Mesendoderm (in vitro differentiated cells): ENCODE measurements at regions not wholly inside any gene's neighbourhood (a gene's known extent, or its start where the extent isn't known, plus 50 kb on each side); places are given as distances from the start of the nearest gene placed in this dataset.

Source experiments
- DNase-seq: peaks from one replicate; pipeline ENCODE4 v3.0.0; 2013
- H2AK5ac ChIP-seq: 2 replicates; pipeline ENCODE4 v1.6.1; 2013; ENCODE audit warnings: low read length, inconsistent platforms
- H2BK120ac ChIP-seq: 2 replicates; pipeline ENCODE4 v1.6.1; 2013; ENCODE audit warnings: low read depth, mild to moderate bottlenecking, low read length, moderate library complexity, mixed read lengths
- H2BK15ac ChIP-seq: replicated peaks from 2 replicates; pipeline ENCODE4 v1.6.1; 2013; ENCODE audit warnings: low read depth, mild to moderate bottlenecking, moderate library complexity
- H2BK5ac ChIP-seq: 2 replicates; pipeline ENCODE4 v1.6.1; 2013; ENCODE audit warnings: low read length, inconsistent platforms
- H3K18ac ChIP-seq: 2 replicates; pipeline ENCODE4 v1.6.1; 2013; ENCODE audit warnings: mild to moderate bottlenecking, low read length, mixed read lengths
- H3K23ac ChIP-seq: one replicate; pipeline ENCODE4 v1.6.1; 2013; ENCODE audit warnings: low read length
- H3K27ac ChIP-seq: 2 replicates; pipeline ENCODE4 v1.5.1; 2013; ENCODE audit warnings: low read depth, mild to moderate bottlenecking, inconsistent platforms, low read length, moderate library complexity
- H3K27me3 ChIP-seq: 2 replicates; pipeline ENCODE4 v1.6.1; 2013; ENCODE audit warnings: low read length, control low read depth, mild to moderate bottlenecking, inconsistent platforms; ENCODE audit not compliant: insufficient read depth, poor library complexity
- H3K36me3 ChIP-seq: 2 replicates; pipeline ENCODE4 v1.6.1; 2013; ENCODE audit warnings: low read length, inconsistent platforms; ENCODE audit not compliant: control insufficient read depth, insufficient read depth
- H3K4ac ChIP-seq: one replicate; pipeline ENCODE4 v1.6.1; 2013; ENCODE audit warnings: low read depth, mild to moderate bottlenecking, low read length, moderate library complexity
- H3K4me1 ChIP-seq: 2 replicates; pipeline ENCODE4 v1.6.1; 2013; ENCODE audit warnings: low read depth, low read length, inconsistent platforms; ENCODE audit not compliant: control insufficient read depth
- H3K4me2 ChIP-seq: 2 replicates; pipeline ENCODE4 v1.6.1; 2013; ENCODE audit warnings: low read length
- H3K4me3 ChIP-seq: 2 replicates; pipeline ENCODE4 v1.5.1; 2013; ENCODE audit warnings: mild to moderate bottlenecking, low read length
- H3K56ac ChIP-seq: one replicate; pipeline ENCODE4 v1.6.1; 2013; ENCODE audit warnings: low read length
- H3K79me1 ChIP-seq: 2 replicates; pipeline ENCODE4 v1.6.1; 2013; ENCODE audit warnings: low read length, inconsistent platforms
- H3K79me2 ChIP-seq: 2 replicates; pipeline ENCODE4 v1.6.1; 2013; ENCODE audit warnings: mild to moderate bottlenecking, low read length; ENCODE audit not compliant: control insufficient read depth, insufficient read depth
- H3K9ac ChIP-seq: 2 replicates; pipeline ENCODE4 v1.6.1; 2013; ENCODE audit warnings: low read length, inconsistent platforms
- H4K5ac ChIP-seq: one replicate; pipeline ENCODE4 v1.6.1; 2013; ENCODE audit warnings: low read length
- H4K8ac ChIP-seq: one replicate; pipeline ENCODE4 v1.6.1; 2013; ENCODE audit warnings: low read depth, mild to moderate bottlenecking, control low read depth, low read length, moderate library complexity
- WGBS: extraction: QIAGEN DNeasy Blood & Tissue Kit; methylation state at CpG from one replicate; pipeline ENCODE4 v1.1.7; 2013; ENCODE audit warnings: low lambda C conversion rate, missing lambda C conversion rate; ENCODE audit not compliant: insufficient coverage; ENCODE audit errors: extremely low coverage; 5-methylcytosine and 5-hydroxymethylcytosine counted together

GRCh38 chr7:41576166-41576565 is 126.7 kb downstream of the INHBA start:
- no CpG with 5 or more reads among the region's 3 CpGs for WGBS
- Histone ChIP-seq H4K8ac (no peak overlapping the region), H3K4me2 (no peak overlapping the region)

GRCh38 chr7:41574377-41574776 is 128.5 kb downstream of the INHBA start:
- H4K5ac ChIP-seq = no peak overlapping the region
- H3K9ac ChIP-seq = no peak overlapping the region
- no peak overlapping the region for H3K4me2 ChIP-seq
- no peaks in the 10 kb centered on the region for H3K79me2 ChIP-seq
- no peak overlapping the region for H3K23ac ChIP-seq
- H3K4ac ChIP-seq = no peak overlapping the region
- H3K18ac ChIP-seq = no peak overlapping the region
- H2BK15ac ChIP-seq = no peak overlapping the region
- H2BK120ac ChIP-seq = no peak overlapping the region
- no peak overlapping the region for H4K8ac ChIP-seq
- no peaks in the 10 kb centered on the region for H3K27me3 ChIP-seq
- no peak for DNase-seq
- no peaks in the 10 kb centered on the region for H3K36me3 ChIP-seq
- no peak overlapping the region for H2BK5ac ChIP-seq
- no peak overlapping the region for H3K27ac ChIP-seq
- H3K56ac ChIP-seq = no peak overlapping the region
- no peak overlapping the region for H3K4me3 ChIP-seq
- no peaks in the 10 kb centered on the region for H3K4me1 ChIP-seq
- H2AK5ac ChIP-seq = no peak overlapping the region
- H3K79me1 ChIP-seq = no peaks in the 10 kb centered on the region

More at GRCh38 chr7:41576166-41576565, 126.7 kb downstream of the INHBA start:
- H3K4ac ChIP-seq = no peak overlapping the region
- no peak overlapping the region for H3K9ac ChIP-seq
- no peak overlapping the region for H3K27ac ChIP-seq
- H2AK5ac ChIP-seq = no peak overlapping the region
- H3K56ac ChIP-seq = no peak overlapping the region
- no peak for DNase-seq
- H3K79me2 ChIP-seq = no peaks in the 10 kb centered on the region
- no peak overlapping the region for H2BK120ac ChIP-seq
- H4K5ac ChIP-seq = no peak overlapping the region
- no peak overlapping the region for H2BK15ac ChIP-seq
- no peak overlapping the region for H3K23ac ChIP-seq
- no peaks in the 10 kb centered on the region for H3K4me1 ChIP-seq
- no peak overlapping the region for H2BK5ac ChIP-seq
- H3K18ac ChIP-seq = no peak overlapping the region
- H3K27me3 ChIP-seq = no peaks in the 10 kb centered on the region
- no peak overlapping the region for H3K4me3 ChIP-seq
- H3K36me3 ChIP-seq = no peaks in the 10 kb centered on the region
- H3K79me1 ChIP-seq = no peaks in the 10 kb centered on the region

- Histone ChIP-seq H3K4ac (no peak overlapping the region), H3K79me1 (no peaks in the 10 kb centered on the region), H4K5ac (no peak overlapping the region), H4K8ac (no peak overlapping the region), H3K4me1 (no peaks in the 10 kb centered on the region), H2BK15ac (no peak overlapping the region), H3K27ac (no peak overlapping the region), H3K56ac (no peak overlapping the region), H2BK5ac (no peak overlapping the region), H3K9ac (no peak overlapping the region), H3K79me2 (no peaks in the 10 kb centered on the region), H3K4me3 (no peak overlapping the region), H3K27me3 (no peaks in the 10 kb centered on the region), H3K4me2 (no peak overlapping the region), H3K36me3 (no peaks in the 10 kb centered on the region), H3K23ac (no peak overlapping the region), H2AK5ac (no peak overlapping the region), H3K18ac (no peak overlapping the region), H2BK120ac (no peak overlapping the region)
- DNase-seq = no peak
- WGBS = no CpG with 5 or more reads among the region's 1 CpG
Measured at GRCh38 chr7:41573862-41574261, 129.0 kb downstream of the INHBA start.

- Histone ChIP-seq H3K56ac (no peak overlapping the region), H2AK5ac (no peak overlapping the region), H3K4me3 (no peak overlapping the region), H3K18ac (no peak overlapping the region), H2BK5ac (no peak overlapping the region), H3K4me1 (no peaks in the 10 kb centered on the region), H2BK120ac (no peak overlapping the region), H2BK15ac (no peak overlapping the region), H3K4me2 (no peak overlapping the region), H3K27ac (no peak overlapping the region), H3K79me2 (no peaks in the 10 kb centered on the region), H4K8ac (no peak overlapping the region), H3K9ac (no peak overlapping the region), H3K36me3 (no peaks in the 10 kb centered on the region), H3K27me3 (no peaks in the 10 kb centered on the region), H4K5ac (no peak overlapping the region), H3K79me1 (no peaks in the 10 kb centered on the region), H3K4ac (no peak overlapping the region), H3K23ac (no peak overlapping the region)
- DNase-seq = no peak
- WGBS = no CpG with 5 or more reads among the region's 2 CpGs
Measured at GRCh38 chr7:41573443-41573842, 129.4 kb downstream of the INHBA start.

GRCh38 chr7:41573015-41573414 is 129.9 kb downstream of the INHBA start:
- Histone ChIP-seq H3K9ac (no peak overlapping the region), H3K79me2 (no peaks in the 10 kb centered on the region), H3K4me2 (no peak overlapping the region), H3K79me1 (no peaks in the 10 kb centered on the region), H3K23ac (no peak overlapping the region), H3K4me3 (no peak overlapping the region), H3K27me3 (no peaks in the 10 kb centered on the region), H3K4ac (no peak overlapping the region), H3K36me3 (no peaks in the 10 kb centered on the region), H3K27ac (no peak overlapping the region), H2BK120ac (no peak overlapping the region), H4K5ac (no peak overlapping the region), H3K18ac (no peak overlapping the region), H4K8ac (no peak overlapping the region), H2BK5ac (no peak overlapping the region), H2BK15ac (no peak overlapping the region), H3K56ac (no peak overlapping the region), H3K4me1 (no peaks in the 10 kb centered on the region), H2AK5ac (no peak overlapping the region)
- DNase-seq = no peak
- no CpG with 5 or more reads among the region's 2 CpGs for WGBS

GRCh38 chr7:41571573-41571972 is 131.3 kb downstream of the INHBA start:
- H3K4me1 ChIP-seq = no peaks in the 10 kb centered on the region
- DNase-seq = no peak
- no peaks in the 10 kb centered on the region for H3K27me3 ChIP-seq
- no peaks in the 10 kb centered on the region for H3K36me3 ChIP-seq
- no peak overlapping the region for H3K27ac ChIP-seq
- no peak overlapping the region for H3K4ac ChIP-seq
- no CpG with 5 or more reads among the region's 5 CpGs for WGBS
- H4K8ac ChIP-seq = no peak overlapping the region
- no peaks in the 10 kb centered on the region for H3K79me2 ChIP-seq
- H2BK5ac ChIP-seq = no peak overlapping the region
- H3K56ac ChIP-seq = no peak overlapping the region
- no peak overlapping the region for H3K4me2 ChIP-seq
- no peak overlapping the region for H3K9ac ChIP-seq
- H3K4me3 ChIP-seq = no peak overlapping the region
- no peak overlapping the region for H3K18ac ChIP-seq
- H4K5ac ChIP-seq = no peak overlapping the region
- H2BK15ac ChIP-seq = no peak overlapping the region
- H2BK120ac ChIP-seq = no peak overlapping the region
- no peaks in the 10 kb centered on the region for H3K79me1 ChIP-seq
- H2AK5ac ChIP-seq = no peak overlapping the region
- H3K23ac ChIP-seq = no peak overlapping the region
